Left kidney (tissue), 1 donor: ENCODE measurements at regions not wholly inside any gene's neighbourhood (a gene's known extent, or its start where the extent isn't known, plus 50 kb on each side); places are given as distances from the start of the nearest gene placed in this dataset.

Experiments
- DNase-seq: peaks from one replicate; pipeline ENCODE4 v3.0.0-alpha.2; 2013

DNA sequence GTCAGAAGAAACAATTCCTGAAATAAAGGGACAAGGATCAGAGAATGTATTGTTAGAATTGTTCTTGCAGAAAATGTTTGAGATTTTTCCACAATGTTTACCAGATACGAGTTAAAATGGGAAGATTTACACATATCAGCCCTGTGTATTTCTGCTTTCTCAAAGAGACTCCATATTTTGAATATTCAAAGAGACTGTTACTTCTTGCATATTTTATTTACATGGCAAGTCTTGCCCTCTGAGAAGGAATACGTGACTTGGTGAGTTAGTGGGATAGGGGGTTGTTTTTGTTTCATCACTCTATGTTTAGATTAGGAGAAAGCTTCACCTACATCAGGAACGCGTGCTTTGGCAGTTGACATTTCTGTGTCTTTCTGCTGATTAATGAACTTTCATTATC is 56.1 kb upstream of the ZDHHC17 start:
- DNase-seq, result no peak

DNA sequence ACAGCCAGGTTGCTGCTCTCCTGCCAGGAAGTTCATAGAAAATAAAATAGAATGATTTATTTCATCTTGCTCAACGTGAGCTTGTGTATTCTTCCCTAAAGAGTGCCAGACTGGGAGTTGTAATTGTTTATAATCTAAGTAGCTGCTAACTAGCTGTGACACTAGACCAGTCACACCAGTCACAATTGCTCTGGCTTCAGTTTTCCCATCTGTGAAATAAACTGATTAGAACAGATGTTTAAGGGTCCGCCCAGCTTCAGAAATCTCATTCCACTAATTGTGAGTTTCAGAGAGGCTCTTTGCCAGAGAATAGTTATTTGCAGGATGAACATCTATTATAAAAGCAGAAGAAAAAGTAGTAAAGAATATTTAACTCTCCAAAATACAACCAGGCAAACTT is 55.6 kb upstream of the ZDHHC17 start:
- DNase-seq, result no peak

DNA sequence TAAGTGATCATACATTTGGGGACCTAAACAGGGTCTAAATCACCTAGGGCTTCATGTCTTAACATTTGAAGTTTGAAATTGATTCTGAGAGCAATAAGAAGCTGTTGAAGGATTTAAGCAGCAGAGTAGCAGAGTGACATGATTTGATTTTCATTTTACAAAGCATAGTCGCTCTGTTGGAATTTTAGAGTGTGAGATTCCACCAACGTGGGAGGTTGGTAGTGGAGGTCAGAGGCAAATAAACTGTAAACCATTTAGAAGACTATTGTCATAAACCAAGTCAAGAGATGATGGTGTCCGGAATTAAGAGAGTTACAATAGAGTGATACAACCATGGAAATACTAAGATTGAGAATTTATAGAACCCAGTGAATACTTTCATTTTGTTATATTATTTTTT is 52.7 kb upstream of the ZDHHC17 start:
- DNase-seq, result no peak

DNA sequence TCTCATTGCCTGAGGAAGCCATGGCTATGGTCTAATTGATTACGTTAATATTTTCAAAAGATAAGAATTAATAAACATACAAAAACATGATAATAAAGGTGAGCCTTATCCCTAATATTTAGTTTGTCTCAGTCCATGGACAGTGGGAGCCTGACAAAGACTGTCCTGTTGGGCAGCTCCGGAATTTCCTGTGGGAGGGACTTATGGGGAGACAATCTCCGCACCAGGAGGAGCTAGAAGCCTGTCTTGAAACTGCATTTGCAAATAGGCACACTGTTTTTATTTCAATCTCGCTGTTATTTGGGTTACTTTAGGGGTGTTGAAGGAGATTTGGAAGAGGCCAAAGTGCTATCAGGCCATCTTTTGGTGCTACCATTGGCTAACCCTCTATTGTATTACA is 50.8 kb upstream of the ZDHHC17 start:
- no peak for DNase-seq

DNA sequence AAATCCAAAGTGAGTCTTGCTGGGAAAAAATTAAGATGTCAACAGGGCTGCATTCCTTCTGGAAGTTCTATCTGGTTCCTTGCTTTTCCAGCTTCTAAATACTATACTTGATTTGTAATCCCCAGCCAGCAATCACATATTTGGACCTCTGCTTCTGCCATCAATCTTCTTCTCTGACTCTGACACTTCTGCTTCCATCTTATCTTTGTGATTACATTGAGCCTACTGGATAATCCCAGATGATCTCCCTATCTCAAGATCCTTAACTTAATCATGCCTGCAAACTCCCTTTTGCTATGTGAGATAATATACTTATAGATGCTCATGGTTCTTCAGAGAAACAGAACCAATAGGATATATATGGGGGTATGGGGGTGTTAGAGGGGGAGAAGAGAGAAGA is 49.9 kb upstream of the ZDHHC17 start:
- DNase-seq, result no peak
